ENCODE measurements at regions not wholly inside any gene's neighbourhood (a gene's known extent, or its start where the extent isn't known, plus 50 kb on each side); places are given as distances from the start of the nearest gene placed in this dataset.

- TF ChIP-seq CTCF (IDR thresholded peaks at IDR 0.05) = no peak
- TF ChIP-seq ZFX (IDR thresholded peaks at IDR 0.05; ENCODE audit: borderline replicate concordance) = no peak
Observed at GRCh38 chr13:86402500-86402899, 603.3 kb upstream of the SLITRK6 start.

Measured in 22Rv1 (cell line).